ENCODE measurements at regions not wholly inside any gene's neighbourhood (a gene's known extent, or its start where the extent isn't known, plus 50 kb on each side); places are given as distances from the start of the nearest gene placed in this dataset.
A peak's percentile ranks its signal among the peaks of the same experiment; 100 is the strongest.
"Not testable (repeated sequence)": the region's sequence is repeated elsewhere in the genome, so short reads cannot be mapped to it uniquely, and the experiment has no call there.

GRCh38 chr10:78438907-78439809 is 405.5 kb downstream of the RPS24 start:
- Mint-ChIP-seq H3K4me3 (no peak overlapping the region), H3K27ac (no peak overlapping the region), H3K36me3 (no peaks in the 10 kb centered on the region), H3K9me3 (no peaks in the 10 kb centered on the region), H3K4me1 (peaks cover 0 to 3% (median 3%) of the 10 kb centered on the region in 3 donors), H3K27me3 (peaks cover 12 to 25% (median 17%) of the 10 kb centered on the region in 3 donors)
- DNase-seq (no peak), ATAC-seq (ENCODE audit: low read depth in 2 of 2) (no peak)

- Mint-ChIP-seq H3K27ac (no peak overlapping the region), H3K4me3 (no peak overlapping the region), H3K27me3 (peaks cover 4 to 29% (median 19%) of the 10 kb centered on the region in 3 donors), H3K36me3 (no peaks in the 10 kb centered on the region), H3K4me1 (no peaks in the 10 kb centered on the region), H3K9me3 (no peaks in the 10 kb centered on the region)
- ATAC-seq (ENCODE audit: low read depth in 2 of 2), result no peak
- DNase-seq, result no peak
Measured at GRCh38 chr10:78441010-78441409, 407.3 kb downstream of the RPS24 start.

GRCh38 chr10:78441694-78442093 is 408.0 kb downstream of the RPS24 start:
- Mint-ChIP-seq H3K27ac (no peak overlapping the region), H3K27me3 (peaks cover 4 to 30% (median 21%) of the 10 kb centered on the region in 3 donors), H3K4me3 (no peak overlapping the region), H3K4me1 (no peaks in the 10 kb centered on the region), H3K9me3 (no peaks in the 10 kb centered on the region), H3K36me3 (no peaks in the 10 kb centered on the region)
- no peak for DNase-seq
- no peak for ATAC-seq (ENCODE audit: low read depth in 2 of 2)

GRCh38 chr10:78442836-78443550 is 409.3 kb downstream of the RPS24 start:
- Mint-ChIP-seq H3K9me3 (no peaks in the 10 kb centered on the region), H3K27ac (no peak overlapping the region), H3K36me3 (no peaks in the 10 kb centered on the region), H3K4me1 (no peaks in the 10 kb centered on the region), H3K27me3 (peaks cover 0 to 31% (median 26%) of the 10 kb centered on the region in 3 donors), H3K4me3 (no peak overlapping the region)
- DNase-seq (no peak), ATAC-seq (ENCODE audit: low read depth in 2 of 2) (no peak)

GRCh38 chr10:78443900-78444571 is 410.4 kb downstream of the RPS24 start:
- no peak for DNase-seq
- H3K36me3 Mint-ChIP-seq, result no peaks in the 10 kb centered on the region
- H3K4me3 Mint-ChIP-seq, result no peak overlapping the region
- H3K9me3 Mint-ChIP-seq, result peaks cover 0 to under 1% (median 0%) of the 10 kb centered on the region in 7 donors
- peak overlapping the region in 1 of 6 donors; percentile 6 for H3K27ac Mint-ChIP-seq
- H3K27me3 Mint-ChIP-seq, result peaks cover 0 to 36% (median 26%) of the 10 kb centered on the region in 3 donors
- no peaks in the 10 kb centered on the region for H3K4me1 Mint-ChIP-seq
- no peak for ATAC-seq (ENCODE audit: low read depth in 2 of 2)

GRCh38 chr10:78444741-78445140 is 411.1 kb downstream of the RPS24 start:
- H3K9me3 Mint-ChIP-seq; ATAC-seq (ENCODE audit: low read depth in 2 of 2); H3K4me1 Mint-ChIP-seq; DNase-seq; H3K36me3 Mint-ChIP-seq: not testable (repeated sequence)
- Mint-ChIP-seq H3K27ac (peak overlapping the region in 1 of 6 donors; percentile 33), H3K4me3 (peak overlapping the region in 1 of 8 donors; percentile 30), H3K27me3 (peaks cover 0 to 36% (median 22%) of the 10 kb centered on the region in 3 donors)

GRCh38 chr10:78445308-78445707 is 411.6 kb downstream of the RPS24 start:
- no peaks in the 10 kb centered on the region for H3K4me1 Mint-ChIP-seq
- DNase-seq, result no peak
- peaks cover 0 to 36% (median 22%) of the 10 kb centered on the region in 3 donors for H3K27me3 Mint-ChIP-seq

GRCh38 chr10:78448470-78448869 is 414.8 kb downstream of the RPS24 start:
- no peak for ATAC-seq (ENCODE audit: low read depth in 2 of 2)
- Mint-ChIP-seq H3K27ac (no peak overlapping the region), H3K4me3 (no peak overlapping the region), H3K36me3 (no peaks in the 10 kb centered on the region), H3K4me1 (no peaks in the 10 kb centered on the region), H3K9me3 (peaks cover 0 to 2% (median 0%) of the 10 kb centered on the region in 7 donors), H3K27me3 (peaks cover 0 to 48% (median 36%) of the 10 kb centered on the region in 3 donors)
- DNase-seq, result no peak

More at GRCh38 chr10:78445308-78445707, 411.6 kb downstream of the RPS24 start:
- peaks cover 0 to 2% (median 0%) of the 10 kb centered on the region in 7 donors for H3K9me3 Mint-ChIP-seq
- ATAC-seq (ENCODE audit: low read depth in 2 of 2), result no peak
- H3K4me3 Mint-ChIP-seq, result no peak overlapping the region
- H3K27ac Mint-ChIP-seq, result no peak overlapping the region
- H3K36me3 Mint-ChIP-seq, result no peaks in the 10 kb centered on the region

- H3K9me3 Mint-ChIP-seq, result peaks cover 0 to 2% (median 0%) of the 10 kb centered on the region in 7 donors
- no peaks in the 10 kb centered on the region for H3K4me1 Mint-ChIP-seq
- DNase-seq, result no peak
- peaks cover 0 to 49% (median 36%) of the 10 kb centered on the region in 3 donors for H3K27me3 Mint-ChIP-seq
- no peak for ATAC-seq (ENCODE audit: low read depth in 2 of 2)
- no peak overlapping the region for H3K27ac Mint-ChIP-seq
- H3K36me3 Mint-ChIP-seq, result no peaks in the 10 kb centered on the region
- no peak overlapping the region for H3K4me3 Mint-ChIP-seq
Measured at GRCh38 chr10:78448994-78449418, 415.3 kb downstream of the RPS24 start.

GRCh38 chr10:78449554-78449953 is 415.9 kb downstream of the RPS24 start:
- no peak for ATAC-seq (ENCODE audit: low read depth in 2 of 2)
- H3K4me1 Mint-ChIP-seq, result no peaks in the 10 kb centered on the region
- peaks cover 0 to 2% (median 0%) of the 10 kb centered on the region in 7 donors for H3K9me3 Mint-ChIP-seq
- peaks cover 0 to 50% (median 36%) of the 10 kb centered on the region in 3 donors for H3K27me3 Mint-ChIP-seq
- H3K4me3 Mint-ChIP-seq, result no peak overlapping the region
- no peaks in the 10 kb centered on the region for H3K36me3 Mint-ChIP-seq
- DNase-seq, result no peak
- peak overlapping the region in 1 of 6 donors; percentile 6 for H3K27ac Mint-ChIP-seq

GRCh38 chr10:78450239-78450638 is 416.6 kb downstream of the RPS24 start:
- Mint-ChIP-seq H3K27me3 (peaks cover 0 to 49% (median 37%) of the 10 kb centered on the region in 3 donors), H3K4me1 (no peaks in the 10 kb centered on the region), H3K4me3 (no peak overlapping the region), H3K36me3 (no peaks in the 10 kb centered on the region), H3K27ac (no peak overlapping the region), H3K9me3 (peaks cover 0 to 2% (median 0%) of the 10 kb centered on the region in 7 donors)
- ATAC-seq (ENCODE audit: low read depth in 2 of 2), result no peak
- DNase-seq, result no peak

GRCh38 chr10:78450807-78451485 is 417.3 kb downstream of the RPS24 start:
- H3K27ac Mint-ChIP-seq, result no peak overlapping the region
- peaks cover 0 to 48% (median 42%) of the 10 kb centered on the region in 3 donors for H3K27me3 Mint-ChIP-seq
- H3K4me3 Mint-ChIP-seq, result no peak overlapping the region
- DNase-seq, result no peak
- no peaks in the 10 kb centered on the region for H3K4me1 Mint-ChIP-seq
- no peak for ATAC-seq (ENCODE audit: low read depth in 2 of 2)
- no peaks in the 10 kb centered on the region for H3K36me3 Mint-ChIP-seq
- peaks cover 0 to 2% (median 0%) of the 10 kb centered on the region in 7 donors for H3K9me3 Mint-ChIP-seq

- Mint-ChIP-seq H3K36me3 (no peaks in the 10 kb centered on the region), H3K27me3 (peaks cover 0 to 46% (median 43%) of the 10 kb centered on the region in 3 donors), H3K9me3 (peaks cover 0 to 2% (median 0%) of the 10 kb centered on the region in 7 donors), H3K4me1 (no peaks in the 10 kb centered on the region), H3K4me3 (no peak overlapping the region), H3K27ac (no peak overlapping the region)
- ATAC-seq (ENCODE audit: low read depth in 2 of 2) (no peak), DNase-seq (no peak)
Measured at GRCh38 chr10:78451592-78451991, 417.9 kb downstream of the RPS24 start.

All from naive B cell (primary cell).